ENCODE measurements at regions not wholly inside any gene's neighbourhood (a gene's known extent, or its start where the extent isn't known, plus 50 kb on each side); places are given as distances from the start of the nearest gene placed in this dataset.

- no peak for TF ChIP-seq CTCF (conservative IDR thresholded peaks at IDR 0.05)
- H4K20me1 ChIP-seq (ENCODE audit: control insufficient read depth, insufficient read depth, insufficient read length), result no peaks in the 10 kb centered on the region
- H3K4me3 Mint-ChIP-seq, result no peak overlapping the region
- no peaks in the 10 kb centered on the region for H3K79me2 ChIP-seq (ENCODE audit: insufficient read depth, low read length)
- no peak overlapping the region for H3K4ac ChIP-seq (ENCODE audit: low read depth, low read length)
- H3K9me3 ChIP-seq (ENCODE audit: control insufficient read depth, low read depth, low read length), result no peaks in the 10 kb centered on the region
- H3K27me3 Mint-ChIP-seq (ENCODE audit: low read depth), result no peaks in the 10 kb centered on the region
- H3K23me2 ChIP-seq (ENCODE audit: insufficient read length, low read depth, low read length, poor library complexity, severe bottlenecking), result no peaks in the 10 kb centered on the region
- H2BK20ac ChIP-seq (ENCODE audit: low read depth, low read length, poor library complexity, severe bottlenecking), result no peak overlapping the region
- H2BK120ac ChIP-seq (ENCODE audit: low read depth, low read length, poor library complexity, severe bottlenecking), result no peak overlapping the region
- no peaks in the 10 kb centered on the region for H3K27me3 ChIP-seq (ENCODE audit: insufficient read depth, low read length)
- no peaks in the 10 kb centered on the region for H3K79me1 ChIP-seq (ENCODE audit: insufficient read depth, low read depth, low read length, poor library complexity, severe bottlenecking)
- no peak overlapping the region for H3K4me2 ChIP-seq (ENCODE audit: insufficient read depth, insufficient read length, low read length)
- no peak for DNase-seq
- H3K36me3 Mint-ChIP-seq (ENCODE audit: insufficient read depth in 1 of 3, low read depth in 3 of 3), result peaks cover 3 to 6% (median 4%) of the 10 kb centered on the region in 3 experiments; a peak in 5 of 7 replicates
- no peak overlapping the region for H2AFZ ChIP-seq (ENCODE audit: low read length)
- no peak overlapping the region for H4K5ac ChIP-seq (ENCODE audit: insufficient read length, low read depth, low read length)
- H3K56ac ChIP-seq (ENCODE audit: insufficient read length, low read depth, low read length), result no peak overlapping the region
- H2BK15ac ChIP-seq (ENCODE audit: low read depth, low read length), result no peak overlapping the region
- peaks cover 0 to 4% of the 10 kb centered on the region in 2 experiments; a peak in 2 of 4 replicates for H3K4me1 Mint-ChIP-seq
- no peak overlapping the region for H2AK5ac ChIP-seq (ENCODE audit: insufficient read length, low read length)
- no peak overlapping the region for H3K27ac Mint-ChIP-seq
- H4K91ac ChIP-seq (ENCODE audit: insufficient read length, low read depth, low read length), result no peak overlapping the region
- no peak overlapping the region for H3K18ac ChIP-seq (ENCODE audit: insufficient read length, low read depth, low read length)
- H3K9ac ChIP-seq (ENCODE audit: extremely low read depth, insufficient read length, low read length), result no peak overlapping the region
- H3K9me3 Mint-ChIP-seq, result peaks cover 4% of the 10 kb centered on the region in 2 experiments; a peak in 3 of 5 replicates
- H3K14ac ChIP-seq (ENCODE audit: insufficient read depth, low read length), result no peak overlapping the region
- H2BK5ac ChIP-seq (ENCODE audit: insufficient read length, low read length), result no peak overlapping the region
- H3K23ac ChIP-seq (ENCODE audit: insufficient read length, low read depth, low read length), result no peak overlapping the region
- no peak overlapping the region for H3K27ac ChIP-seq (ENCODE audit: insufficient read length, low read depth, low read length)
- no peak overlapping the region for H2BK12ac ChIP-seq (ENCODE audit: insufficient read length, low read depth, low read length)
- H3T11ph ChIP-seq (ENCODE audit: low read length), result no peak overlapping the region
- no CpG with 5 or more reads among the region's 2 CpGs for WGBS (ENCODE audit: extremely low coverage, insufficient read length, low lambda C conversion rate)
- no peaks in the 10 kb centered on the region for H3K4me1 ChIP-seq (ENCODE audit: insufficient read depth, low read length)
- H4K8ac ChIP-seq (replicated peaks; ENCODE audit: insufficient read length, low read depth, low read length), result no peak overlapping the region
These were observed 585.6 kb upstream of the ALCAM start for GRCh38 chr3:104781112-104781511.
